ENCODE measurements at regions not wholly inside any gene's neighbourhood (a gene's known extent, or its start where the extent isn't known, plus 50 kb on each side); places are given as distances from the start of the nearest gene placed in this dataset.

DNA sequence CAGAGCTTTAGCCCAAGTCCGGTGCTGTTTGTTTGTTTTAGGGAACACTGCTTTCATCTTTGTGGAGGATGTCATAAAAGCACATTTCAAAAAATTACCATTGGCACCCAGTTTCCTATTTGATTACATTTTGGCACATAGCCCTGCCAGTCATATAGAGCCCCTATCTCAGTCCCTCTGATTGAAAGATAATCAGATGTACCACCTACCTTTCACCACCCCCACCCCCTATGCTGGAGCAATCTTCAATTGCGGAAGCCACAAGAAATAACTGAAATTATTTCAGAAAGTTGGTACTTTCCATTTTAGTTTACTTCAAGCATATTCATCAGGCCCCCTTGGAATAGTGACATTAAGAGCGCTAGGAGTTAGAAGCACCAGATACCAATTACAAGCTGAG, 136.7 kb upstream of the RPL34 start:
- H3K4me1 ChIP-seq (ENCODE audit: control insufficient read depth, low read depth, low read length) = no peaks in the 10 kb centered on the region
- WGBS (ENCODE audit: extremely low coverage, insufficient coverage, low lambda C conversion rate) = no CpG with 5 or more reads among the region's 3 CpGs
- no peak overlapping the region for H2AK5ac ChIP-seq (ENCODE audit: low read length)

GRCh38 chr4:108483079-108483478, 137.3 kb upstream of the RPL34 start:
- Histone ChIP-seq H3K4me1 (ENCODE audit: control insufficient read depth, low read depth, low read length) (no peaks in the 10 kb centered on the region), H3K4me2 (ENCODE audit: low read length) (no peak overlapping the region), H3K79me1 (ENCODE audit: low read length) (no peaks in the 10 kb centered on the region), H3K36me3 (ENCODE audit: control insufficient read depth, insufficient read depth, low read length) (no peaks in the 10 kb centered on the region), H3K18ac (ENCODE audit: low read length) (no peak overlapping the region), H3K56ac (ENCODE audit: low read length) (no peak overlapping the region), H4K5ac (ENCODE audit: low read length) (no peak overlapping the region), H3K79me2 (ENCODE audit: control insufficient read depth, insufficient read depth, low read length) (no peaks in the 10 kb centered on the region), H3K23ac (ENCODE audit: low read length) (no peak overlapping the region), H2AK5ac (ENCODE audit: low read length) (no peak overlapping the region), H3K9ac (ENCODE audit: low read length) (no peak overlapping the region), H3K4ac (ENCODE audit: low read depth, low read length) (no peak overlapping the region), H3K27me3 (ENCODE audit: insufficient read depth, low read length, poor library complexity) (no peaks in the 10 kb centered on the region), H2BK15ac (replicated peaks; ENCODE audit: low read depth) (no peak overlapping the region), H4K8ac (ENCODE audit: low read depth, low read length) (no peak overlapping the region), H2BK120ac (ENCODE audit: low read depth, low read length) (no peak overlapping the region), H2BK5ac (ENCODE audit: low read length) (no peak overlapping the region), H3K4me3 (ENCODE audit: low read length) (no peak overlapping the region), H3K27ac (ENCODE audit: low read depth, low read length) (no peak overlapping the region)
- no peak for DNase-seq
- WGBS (ENCODE audit: extremely low coverage, insufficient coverage, low lambda C conversion rate) = no CpG with 5 or more reads among the region's 1 CpG

More for the DNA sequence above, 136.7 kb upstream of the RPL34 start:
- H3K4me2 ChIP-seq (ENCODE audit: low read length) = no peak overlapping the region
- H3K9ac ChIP-seq (ENCODE audit: low read length) = no peak overlapping the region
- no peak overlapping the region for H4K8ac ChIP-seq (ENCODE audit: low read depth, low read length)
- H3K36me3 ChIP-seq (ENCODE audit: control insufficient read depth, insufficient read depth, low read length) = no peaks in the 10 kb centered on the region
- H2BK120ac ChIP-seq (ENCODE audit: low read depth, low read length) = no peak overlapping the region
- no peak overlapping the region for H3K23ac ChIP-seq (ENCODE audit: low read length)
- H4K5ac ChIP-seq (ENCODE audit: low read length) = no peak overlapping the region
- no peaks in the 10 kb centered on the region for H3K79me1 ChIP-seq (ENCODE audit: low read length)
- no peak overlapping the region for H3K27ac ChIP-seq (ENCODE audit: low read depth, low read length)
- no peaks in the 10 kb centered on the region for H3K27me3 ChIP-seq (ENCODE audit: insufficient read depth, low read length, poor library complexity)
- H3K79me2 ChIP-seq (ENCODE audit: control insufficient read depth, insufficient read depth, low read length) = no peaks in the 10 kb centered on the region
- no peak overlapping the region for H3K18ac ChIP-seq (ENCODE audit: low read length)
- H3K4ac ChIP-seq (ENCODE audit: low read depth, low read length) = no peak overlapping the region
- no peak for DNase-seq
- no peak overlapping the region for H3K56ac ChIP-seq (ENCODE audit: low read length)
- no peak overlapping the region for H2BK5ac ChIP-seq (ENCODE audit: low read length)
- H3K4me3 ChIP-seq (ENCODE audit: low read length) = no peak overlapping the region
- no peak overlapping the region for H2BK15ac ChIP-seq (replicated peaks; ENCODE audit: low read depth)

DNA sequence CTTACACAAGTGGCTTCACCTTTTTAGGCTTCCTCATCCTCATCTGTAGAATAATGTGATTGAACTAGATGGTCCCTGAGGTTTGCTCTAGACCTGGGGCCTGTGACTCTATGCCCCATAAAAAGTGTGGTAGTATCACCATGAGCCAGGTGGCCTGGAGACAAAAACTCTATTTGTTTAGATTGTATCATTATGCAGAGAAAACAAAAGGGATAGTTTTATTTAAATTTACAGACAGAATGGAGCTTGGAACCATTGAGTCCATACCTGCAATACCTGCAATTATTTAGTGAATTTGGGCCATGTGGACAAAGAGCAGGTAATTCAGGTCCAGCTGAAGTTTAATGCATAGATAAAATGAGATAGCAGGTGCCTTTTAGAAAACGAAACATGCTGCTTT, 139.5 kb upstream of the RPL34 start:
- no CpG with 5 or more reads among the region's 1 CpG for WGBS (ENCODE audit: extremely low coverage, insufficient coverage, low lambda C conversion rate)
- Histone ChIP-seq H3K23ac (ENCODE audit: low read length) (no peak overlapping the region), H2AK5ac (ENCODE audit: low read length) (no peak overlapping the region), H4K5ac (ENCODE audit: low read length) (no peak overlapping the region), H3K4me2 (ENCODE audit: low read length) (no peak overlapping the region), H3K56ac (ENCODE audit: low read length) (no peak overlapping the region), H2BK15ac (replicated peaks; ENCODE audit: low read depth) (no peak overlapping the region), H2BK120ac (ENCODE audit: low read depth, low read length) (no peak overlapping the region), H3K4ac (ENCODE audit: low read depth, low read length) (no peak overlapping the region), H3K18ac (ENCODE audit: low read length) (no peak overlapping the region), H3K27me3 (ENCODE audit: insufficient read depth, low read length, poor library complexity) (no peaks in the 10 kb centered on the region), H3K79me2 (ENCODE audit: control insufficient read depth, insufficient read depth, low read length) (no peaks in the 10 kb centered on the region), H3K4me1 (ENCODE audit: control insufficient read depth, low read depth, low read length) (no peaks in the 10 kb centered on the region), H3K27ac (ENCODE audit: low read depth, low read length) (no peak overlapping the region), H3K79me1 (ENCODE audit: low read length) (no peaks in the 10 kb centered on the region), H3K36me3 (ENCODE audit: control insufficient read depth, insufficient read depth, low read length) (no peaks in the 10 kb centered on the region), H2BK5ac (ENCODE audit: low read length) (no peak overlapping the region), H3K9ac (ENCODE audit: low read length) (no peak overlapping the region), H4K8ac (ENCODE audit: low read depth, low read length) (no peak overlapping the region), H3K4me3 (ENCODE audit: low read length) (no peak overlapping the region)
- no peak for DNase-seq

DNA sequence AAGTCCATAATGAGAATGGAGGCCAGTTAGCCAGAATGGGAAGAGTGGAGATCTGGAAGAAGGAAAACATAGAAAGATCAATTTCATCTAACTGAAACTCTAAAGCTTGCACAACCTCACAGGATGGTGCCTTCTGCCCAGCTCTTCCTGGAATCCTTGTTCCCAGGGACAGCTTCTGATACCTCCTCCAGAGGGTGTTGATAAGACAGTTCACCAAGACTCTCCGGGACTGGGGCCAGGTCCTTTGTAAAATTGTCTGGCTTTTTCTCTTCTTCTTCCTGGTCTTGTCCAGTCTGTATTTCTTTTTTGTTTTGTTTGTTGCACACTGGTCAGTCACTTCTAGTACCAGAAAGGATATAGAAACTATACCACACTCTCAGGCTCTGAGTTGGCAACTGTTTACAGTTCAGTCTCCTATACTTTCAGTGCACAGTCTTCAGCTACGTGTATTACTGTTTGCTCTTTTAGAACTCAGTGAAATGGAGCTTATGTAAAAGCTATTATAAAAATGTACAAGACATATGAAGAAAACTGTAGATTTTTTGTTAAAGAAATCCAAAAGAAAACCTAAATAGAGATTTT, 142.8 kb upstream of the RPL34 start:
- H2BK120ac ChIP-seq (ENCODE audit: low read depth, low read length) = no peak overlapping the region
- no peaks in the 10 kb centered on the region for H3K79me1 ChIP-seq (ENCODE audit: low read length)
- no CpG with 5 or more reads among the region's 2 CpGs for WGBS (ENCODE audit: extremely low coverage, insufficient coverage, low lambda C conversion rate)
- no peak overlapping the region for H3K4me3 ChIP-seq (ENCODE audit: low read length)
- no peak overlapping the region for H3K4ac ChIP-seq (ENCODE audit: low read depth, low read length)
- no peaks in the 10 kb centered on the region for H3K36me3 ChIP-seq (ENCODE audit: control insufficient read depth, insufficient read depth, low read length)
- no peak overlapping the region for H3K18ac ChIP-seq (ENCODE audit: low read length)
- no peaks in the 10 kb centered on the region for H3K79me2 ChIP-seq (ENCODE audit: control insufficient read depth, insufficient read depth, low read length)
- H3K4me2 ChIP-seq (ENCODE audit: low read length) = no peak overlapping the region
- no peak overlapping the region for H3K9ac ChIP-seq (ENCODE audit: low read length)
- H3K56ac ChIP-seq (ENCODE audit: low read length) = no peak overlapping the region
- no peak overlapping the region for H3K27ac ChIP-seq (ENCODE audit: low read depth, low read length)
- no peak overlapping the region for H3K23ac ChIP-seq (ENCODE audit: low read length)
- H4K8ac ChIP-seq (ENCODE audit: low read depth, low read length) = no peak overlapping the region
- no peaks in the 10 kb centered on the region for H3K27me3 ChIP-seq (ENCODE audit: insufficient read depth, low read length, poor library complexity)
- no peaks in the 10 kb centered on the region for H3K4me1 ChIP-seq (ENCODE audit: control insufficient read depth, low read depth, low read length)
- no peak overlapping the region for H4K5ac ChIP-seq (ENCODE audit: low read length)
- H2BK5ac ChIP-seq (ENCODE audit: low read length) = no peak overlapping the region
- H2AK5ac ChIP-seq (ENCODE audit: low read length) = no peak overlapping the region
- no peak overlapping the region for H2BK15ac ChIP-seq (replicated peaks; ENCODE audit: low read depth)
- DNase-seq = no peak

- Histone ChIP-seq H2BK5ac (ENCODE audit: low read length) (no peak overlapping the region), H3K4me2 (ENCODE audit: low read length) (no peak overlapping the region), H3K23ac (ENCODE audit: low read length) (no peak overlapping the region), H3K4me3 (ENCODE audit: low read length) (no peak overlapping the region), H3K27ac (ENCODE audit: low read depth, low read length) (no peak overlapping the region), H2AK5ac (ENCODE audit: low read length) (no peak overlapping the region), H4K5ac (ENCODE audit: low read length) (no peak overlapping the region), H3K27me3 (ENCODE audit: insufficient read depth, low read length, poor library complexity) (no peaks in the 10 kb centered on the region), H2BK15ac (replicated peaks; ENCODE audit: low read depth) (no peak overlapping the region), H3K18ac (ENCODE audit: low read length) (no peak overlapping the region), H3K79me2 (ENCODE audit: control insufficient read depth, insufficient read depth, low read length) (no peaks in the 10 kb centered on the region), H2BK120ac (ENCODE audit: low read depth, low read length) (no peak overlapping the region), H3K9ac (ENCODE audit: low read length) (no peak overlapping the region), H3K79me1 (ENCODE audit: low read length) (no peaks in the 10 kb centered on the region), H3K4ac (ENCODE audit: low read depth, low read length) (no peak overlapping the region), H3K36me3 (ENCODE audit: control insufficient read depth, insufficient read depth, low read length) (no peaks in the 10 kb centered on the region), H3K4me1 (ENCODE audit: control insufficient read depth, low read depth, low read length) (no peaks in the 10 kb centered on the region), H3K56ac (ENCODE audit: low read length) (no peak overlapping the region), H4K8ac (ENCODE audit: low read depth, low read length) (no peak overlapping the region)
- DNase-seq = no peak
- no CpG with 5 or more reads among the region's 2 CpGs for WGBS (ENCODE audit: extremely low coverage, insufficient coverage, low lambda C conversion rate)
Observed at GRCh38 chr4:108473163-108473720, 147.1 kb upstream of the RPL34 start.
